Ovary (tissue), 3 donors: ENCODE measurements at regions not wholly inside any gene's neighbourhood (a gene's known extent, or its start where the extent isn't known, plus 50 kb on each side); places are given as distances from the start of the nearest gene placed in this dataset.

Experiments
- CTCF ChIP-seq, 3 donors: fragments of 450-650 bp in 2 of 3; fragments of 200-600 bp in 1 of 3; IDR thresholded peaks; one replicate each; pipeline versions ENCODE4 v1.5.1 to v1.8.0; 2016 to 2022; ENCODE audit warnings: antibody characterized with exemption in 3 of 3, mild to moderate bottlenecking in 1 of 3
- POLR2A ChIP-seq: fragments of 450-650 bp; IDR thresholded peaks from one replicate; pipeline ENCODE4 v1.6.1; 2017; ENCODE audit warnings: antibody characterized with exemption, mild to moderate bottlenecking, moderate library complexity
- donor health status: DM: no; HTN: no; CAD: no.

GRCh38 chr12:127562816-127563215, 704.2 kb upstream of the TMEM132C start:
- no peak for TF ChIP-seq CTCF (IDR thresholded peaks at IDR 0.05)
- TF ChIP-seq POLR2A: no peak
